ENCODE measurements at regions not wholly inside any gene's neighbourhood (a gene's known extent, or its start where the extent isn't known, plus 50 kb on each side); places are given as distances from the start of the nearest gene placed in this dataset.

- no peak for DNase-seq
- no peaks in the 10 kb centered on the region for H3K27me3 ChIP-seq
- H3K4me3 ChIP-seq = no peak overlapping the region
- TF ChIP-seq POLR2A (IDR thresholded peaks at IDR 0.05) (no peak), POLR2AphosphoS5 (IDR thresholded peaks at IDR 0.05) (no peak), CTCF (IDR thresholded peaks at IDR 0.05) (no peak), EP300 (IDR thresholded peaks at IDR 0.05; ENCODE audit: low read depth) (no peak)
- WGBS, 2 donors (ENCODE audit: low coverage in 1 of 2) = 66 to 77% methylated on average over 2 of the region's 2 CpGs
- intact Hi-C loops (cut with DNase I; ENCODE audit: low total_unique reads) (no loop called here), in situ Hi-C loops (cut with MboI; ENCODE audit: low pct_ligation_motif_present in 1 of 4, low pct_unique_long_range_greater_than_20kb in 1 of 4, low sequenced_read_pairs in 3 of 4) (no loop called here)
- H3K36me3 ChIP-seq = no peaks in the 10 kb centered on the region
- peaks cover 0 to 7% of the 10 kb centered on the region in 2 donors for H3K9me3 ChIP-seq
- H3K27ac ChIP-seq = no peak overlapping the region
- no peaks in the 10 kb centered on the region for H3K4me1 ChIP-seq
Measured at GRCh38 chr5:166045961-166046360, 2245.5 kb upstream of the WWC1 start.

DNA sequence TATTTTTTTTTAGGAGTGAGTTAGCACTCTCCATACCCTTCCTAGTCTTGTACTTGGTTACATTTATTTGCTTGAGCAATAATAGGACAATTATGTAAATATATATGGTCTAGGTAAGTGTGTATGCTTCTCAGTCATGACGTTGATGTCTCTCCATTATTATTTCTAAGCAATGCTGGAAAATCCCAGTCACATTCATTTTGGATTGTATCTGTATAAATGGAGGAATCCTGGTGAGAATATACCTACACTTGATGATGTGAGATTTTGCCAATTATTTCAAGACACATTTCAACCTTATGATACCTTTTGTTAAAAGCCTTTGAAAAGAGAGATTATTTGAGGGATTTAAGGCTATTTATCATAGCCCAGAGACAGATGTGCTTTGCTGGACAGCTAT, 2244.5 kb upstream of the WWC1 start:
- DNase-seq = no peak
- Histone ChIP-seq H3K4me1 (no peaks in the 10 kb centered on the region), H3K27ac (no peak overlapping the region), H3K27me3 (no peaks in the 10 kb centered on the region), H3K9me3 (peaks cover 0 to 7% of the 10 kb centered on the region in 2 donors), H3K4me3 (no peak overlapping the region), H3K36me3 (no peaks in the 10 kb centered on the region)
- no peak for TF ChIP-seq CTCF (IDR thresholded peaks at IDR 0.05)
- TF ChIP-seq POLR2A (IDR thresholded peaks at IDR 0.05) = no peak
- no peak for TF ChIP-seq EP300 (IDR thresholded peaks at IDR 0.05; ENCODE audit: low read depth)
- TF ChIP-seq POLR2AphosphoS5 (IDR thresholded peaks at IDR 0.05) = no peak
- intact Hi-C loops (cut with DNase I; ENCODE audit: low total_unique reads) (no loop called here), in situ Hi-C loops (cut with MboI; ENCODE audit: low pct_ligation_motif_present in 1 of 4, low pct_unique_long_range_greater_than_20kb in 1 of 4, low sequenced_read_pairs in 3 of 4) (no loop called here)
- WGBS, 2 donors (ENCODE audit: low coverage in 1 of 2) = 45 to 68% methylated on average over 1 of the region's 1 CpG

- Histone ChIP-seq H3K9me3 (no peaks in the 10 kb centered on the region), H3K27ac (no peak overlapping the region), H3K27me3 (no peaks in the 10 kb centered on the region), H3K36me3 (no peaks in the 10 kb centered on the region), H3K4me3 (no peak overlapping the region), H3K4me1 (no peaks in the 10 kb centered on the region)
- intact Hi-C loops (cut with DNase I; ENCODE audit: low total_unique reads) = no loop called here
- in situ Hi-C loops (cut with MboI; ENCODE audit: low pct_ligation_motif_present in 1 of 4, low pct_unique_long_range_greater_than_20kb in 1 of 4, low sequenced_read_pairs in 3 of 4) = no loop called here
- TF ChIP-seq POLR2AphosphoS5 (IDR thresholded peaks at IDR 0.05) = no peak
- no peak for TF ChIP-seq POLR2A (IDR thresholded peaks at IDR 0.05)
- TF ChIP-seq EP300 (IDR thresholded peaks at IDR 0.05; ENCODE audit: low read depth) = no peak
- no peak for TF ChIP-seq CTCF (IDR thresholded peaks at IDR 0.05)
- WGBS, 2 donors (ENCODE audit: low coverage in 1 of 2) = 84 to 90% methylated on average over 3 to 4 of the region's 4 CpGs
- no peak for DNase-seq
Measured at GRCh38 chr5:166050531-166050930, 2240.9 kb upstream of the WWC1 start.

GRCh38 chr5:166058660-166059059, 2232.8 kb upstream of the WWC1 start:
- H3K4me1 ChIP-seq = no peaks in the 10 kb centered on the region
- intact Hi-C loops (cut with DNase I; ENCODE audit: low total_unique reads) = no loop called here
- no peak overlapping the region for H3K27ac ChIP-seq
- H3K27me3 ChIP-seq = no peaks in the 10 kb centered on the region
- H3K36me3 ChIP-seq = no peaks in the 10 kb centered on the region
- TF ChIP-seq CTCF (IDR thresholded peaks at IDR 0.05) (no peak), POLR2AphosphoS5 (IDR thresholded peaks at IDR 0.05) (no peak), EP300 (IDR thresholded peaks at IDR 0.05; ENCODE audit: low read depth) (no peak), POLR2A (IDR thresholded peaks at IDR 0.05) (no peak)
- no peak overlapping the region for H3K4me3 ChIP-seq
- 88 to 94% methylated on average over 3 to 5 of the region's 5 CpGs for WGBS, 2 donors (ENCODE audit: low coverage in 1 of 2)
- no peaks in the 10 kb centered on the region for H3K9me3 ChIP-seq
- in situ Hi-C loops (cut with MboI; ENCODE audit: low pct_ligation_motif_present in 1 of 4, low pct_unique_long_range_greater_than_20kb in 1 of 4, low sequenced_read_pairs in 3 of 4) = no loop called here
- no peak for DNase-seq

Data from transverse colon (tissue), 4 donors.